ENCODE measurements at regions not wholly inside any gene's neighbourhood (a gene's known extent, or its start where the extent isn't known, plus 50 kb on each side); places are given as distances from the start of the nearest gene placed in this dataset.

DNA sequence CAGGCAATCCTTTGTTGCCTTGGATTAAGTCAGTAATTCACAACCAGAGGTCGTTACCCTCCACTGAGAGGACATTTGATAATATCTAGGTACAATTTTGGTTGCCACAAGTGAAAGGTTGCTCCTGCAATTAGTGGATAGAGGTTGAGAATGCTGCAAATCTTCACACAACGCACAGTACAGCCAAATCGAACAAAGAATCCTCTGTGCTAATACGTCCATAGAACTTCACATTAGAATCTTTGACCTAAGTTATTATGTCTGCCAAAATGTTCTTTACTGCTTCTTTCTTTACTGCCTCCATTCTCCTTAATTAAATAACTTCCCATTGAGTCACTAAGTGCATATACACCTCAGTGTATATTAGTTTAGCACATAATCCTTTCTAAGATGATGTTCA is 879.5 kb downstream of the TRIB2 start:
- TF ChIP-seq CTCF (conservative IDR thresholded peaks at IDR 0.05; ENCODE audit: low read depth in 2 of 2) (no peak), CREB1 (CRISPR knock-in tag; IDR thresholded peaks at IDR 0.05; ENCODE audit: low read depth) (no peak), ETS1 (IDR thresholded peaks at IDR 0.05) (no peak), REST (IDR thresholded peaks at IDR 0.05; ENCODE audit: unreplicated experiment) (no peak), ZNF331 (CRISPR knock-in tag; IDR thresholded peaks at IDR 0.05; ENCODE audit: low read depth) (no peak), EZH2 (IDR thresholded peaks at IDR 0.05; ENCODE audit: low read depth, unreplicated experiment) (no peak), NANOG (IDR thresholded peaks at IDR 0.05; ENCODE audit: borderline replicate concordance) (no peak), POLR2AphosphoS5 (IDR thresholded peaks at IDR 0.05; ENCODE audit: low read depth) (no peak)
